KMS-11 (cell line): ENCODE measurements at regions not wholly inside any gene's neighbourhood (a gene's known extent, or its start where the extent isn't known, plus 50 kb on each side); places are given as distances from the start of the nearest gene placed in this dataset.

Experiments used
- H2AFZ ChIP-seq: fragments of 200-600 bp; sonication (generic); 2 replicates; pipeline ENCODE4 v1.6.1; 2016; ENCODE audit warnings: antibody characterized with exemption, mixed run types, low read depth
- H3K27ac ChIP-seq: fragments of 200-600 bp; sonication (generic); 2 replicates; pipeline ENCODE4 v1.6.1; 2016; ENCODE audit warnings: mild to moderate bottlenecking, mixed run types
- H3K27me3 ChIP-seq: fragments of 200-600 bp; sonication (generic); 2 replicates; pipeline ENCODE4 v1.6.1; 2017; ENCODE audit warnings: mild to moderate bottlenecking, low read depth, mixed run types, moderate library complexity; ENCODE audit not compliant: insufficient read depth
- H3K36me3 ChIP-seq: fragments of 200-600 bp; sonication (generic); 2 replicates; pipeline ENCODE4 v1.6.1; 2017; ENCODE audit warnings: mild to moderate bottlenecking, mixed run types; ENCODE audit not compliant: insufficient read depth
- H3K4me1 ChIP-seq: fragments of 200-600 bp; sonication (generic); 2 replicates; pipeline ENCODE4 v1.6.1; 2016; ENCODE audit warnings: mild to moderate bottlenecking, low read depth, mixed run types; ENCODE audit not compliant: poor library complexity, severe bottlenecking
- H3K4me2 ChIP-seq: fragments of 200-600 bp; sonication (generic); 2 replicates; pipeline ENCODE4 v1.7.0; 2016; ENCODE audit warnings: mild to moderate bottlenecking, mixed run types
- H3K4me3 ChIP-seq: fragments of 200-600 bp; sonication (generic); IDR thresholded peaks from 2 replicates; pipeline ENCODE4 v1.6.1; 2017; ENCODE audit warnings: low read depth, low read length, mixed read lengths; ENCODE audit not compliant: insufficient read depth
- H3K79me2 ChIP-seq: fragments of 200-600 bp; sonication (generic); 2 replicates; pipeline ENCODE4 v1.6.1; 2016; ENCODE audit warnings: low read depth, mixed run types; ENCODE audit not compliant: insufficient read depth
- H3K9ac ChIP-seq: fragments of 200-600 bp; sonication (generic); 2 replicates; pipeline ENCODE4 v1.6.1; 2016; ENCODE audit warnings: mild to moderate bottlenecking, mixed run types
- H4K20me1 ChIP-seq: fragments of 200-600 bp; sonication (generic); 2 replicates; pipeline ENCODE4 v1.6.1; 2016; ENCODE audit warnings: mild to moderate bottlenecking, mixed run types; ENCODE audit not compliant: insufficient read depth
- CTCF ChIP-seq: fragments of 200-600 bp; sonication (generic); conservative IDR thresholded peaks from 2 replicates; pipeline ENCODE4 v1.6.1; 2017; ENCODE audit warnings: low read depth, mild to moderate bottlenecking, antibody characterized with exemption, low read length, moderate library complexity, mixed read lengths

GRCh38 chr9:79812099-79812498 lies 240.3 kb downstream of the TLE4 start:
- H4K20me1 ChIP-seq, result no peaks in the 10 kb centered on the region
- no peaks in the 10 kb centered on the region for H3K27me3 ChIP-seq
- no peaks in the 10 kb centered on the region for H3K79me2 ChIP-seq
- peak overlapping the region; percentile 34; the same call in 1 of the 2 replicates for H3K9ac ChIP-seq
- TF ChIP-seq CTCF, result no peak
- H3K27ac ChIP-seq, result peak overlapping the region; percentile 48; the same call in 1 of the 2 replicates
- H3K4me2 ChIP-seq, result peak overlapping the region; percentile 66
- H2AFZ ChIP-seq, result peak overlapping the region; percentile 48; the same call in 1 of the 2 replicates
- no peak overlapping the region for H3K4me3 ChIP-seq
- H3K4me1 ChIP-seq, result peaks cover 48% of the 10 kb centered on the region
- no peaks in the 10 kb centered on the region for H3K36me3 ChIP-seq

- Histone ChIP-seq H3K27me3 (no peaks in the 10 kb centered on the region), H3K4me2 (peak overlapping the region; percentile 30), H2AFZ (no peak overlapping the region), H3K79me2 (no peaks in the 10 kb centered on the region), H3K4me3 (no peak overlapping the region), H3K4me1 (peaks cover 30% of the 10 kb centered on the region), H3K27ac (no peak overlapping the region), H4K20me1 (no peaks in the 10 kb centered on the region), H3K36me3 (no peaks in the 10 kb centered on the region), H3K9ac (no peak overlapping the region)
- no peak for TF ChIP-seq CTCF
Observed at GRCh38 chr9:79809931-79810330, 238.2 kb downstream of the TLE4 start.

- no peak for TF ChIP-seq CTCF
- Histone ChIP-seq H3K36me3 (no peaks in the 10 kb centered on the region), H3K4me1 (peaks cover 30% of the 10 kb centered on the region), H3K27me3 (no peaks in the 10 kb centered on the region), H4K20me1 (no peaks in the 10 kb centered on the region), H3K9ac (no peak overlapping the region), H3K79me2 (no peaks in the 10 kb centered on the region), H3K4me3 (no peak overlapping the region), H3K4me2 (no peak overlapping the region), H3K27ac (no peak overlapping the region), H2AFZ (no peak overlapping the region)
Observed at GRCh38 chr9:79809316-79809876, 237.6 kb downstream of the TLE4 start.

- Histone ChIP-seq H3K27ac (no peak overlapping the region), H3K4me3 (no peak overlapping the region), H3K9ac (no peak overlapping the region), H2AFZ (no peak overlapping the region), H3K79me2 (no peaks in the 10 kb centered on the region), H3K4me1 (peaks cover 25% of the 10 kb centered on the region), H3K27me3 (no peaks in the 10 kb centered on the region), H4K20me1 (no peaks in the 10 kb centered on the region), H3K36me3 (no peaks in the 10 kb centered on the region), H3K4me2 (no peak overlapping the region)
- no peak for TF ChIP-seq CTCF
Observed at GRCh38 chr9:79807971-79808370, 236.2 kb downstream of the TLE4 start.
